HCT116 (cell line): ENCODE measurements at regions not wholly inside any gene's neighbourhood (a gene's known extent, or its start where the extent isn't known, plus 50 kb on each side); places are given as distances from the start of the nearest gene placed in this dataset.

Source experiments
- ATAC-seq: fragments of 200-7000 bp; cut with Tn5 transposase; 2 replicates; pipeline ENCODE4 v1.9.1; 2020; ENCODE audit warnings: mild to moderate bottlenecking, moderate library complexity
- BruUV-seq: library from RNA; stranded (reverse); fragments of 400-500 nt; replicated peaks from 2 replicates; lab custom pipeline; 2021; lab: Mats Ljungman, UMichigan
- CTCF ChIA-PET: fragments of 300-600 bp; sonication (Branson Sonifier 250); formaldehyde crosslinking; loops from one replicate; lab custom pipeline; 2021; ENCODE audit warnings: antibody characterized with exemption; lab: Charles Lee
- POLR2A ChIA-PET: fragments of 300-600, 350-600 bp; sonication (Branson Sonifier 250); formaldehyde crosslinking; loops from one replicate; lab custom pipeline; 2021; ENCODE audit warnings: antibody characterized with exemption; lab: Charles Lee
- RAD21 ChIA-PET, 2 experiments: fragments of 300-600 bp; sonication (Branson Sonifier 250); formaldehyde crosslinking; loops; one replicate each; lab custom pipeline; 2023; ENCODE audit warnings: low total read pairs in 2 of 2; ENCODE audit not compliant: uncharacterized antibody in 2 of 2, unreplicated experiment in 2 of 2, low non-redundant PET in 1 of 2; lab: Charles Lee
- DNase-seq: peaks from one replicate; pipeline ENCODE4 v3.0.0-alpha.2; 2010; ENCODE audit warnings: low read depth, low spot score
- H2AFZ ChIP-seq: fragments of 200-600 bp; shearing (Covaris generic), sonication (generic); 2 replicates; pipeline ENCODE4 v1.6.1; 2017; ENCODE audit warnings: low read depth, mixed run types, mixed read lengths, antibody characterized with exemption, low read length; ENCODE audit not compliant: poor library complexity, severe bottlenecking
- H3K27ac ChIP-seq: 2 replicates; pipeline ENCODE4 v1.5.1; 2012; ENCODE audit warnings: low read depth, low read length
- H3K27me3 ChIP-seq: fragments of 200-600 bp; sonication (generic); 2 replicates; pipeline ENCODE4 v1.6.1; 2016; ENCODE audit warnings: mixed run types, low read length, mixed read lengths; ENCODE audit not compliant: insufficient read depth
- H3K36me3 ChIP-seq, 2 experiments: fragments of 200-500 bp in 1 of 2; fragments of 200-600 bp in 1 of 2; sonication (Bioruptor generic) in 1 of 2; sonication (generic) in 1 of 2; 2 replicates each; pipeline versions ENCODE4 v1.5.1 to v1.6.1; 2014 to 2016; ENCODE audit warnings: low read length in 2 of 2, inconsistent platforms in 1 of 2, mixed read lengths in 1 of 2, mixed run types in 1 of 2; ENCODE audit not compliant: insufficient read depth in 2 of 2, control insufficient read depth in 1 of 2
- H3K4me1 ChIP-seq, 2 experiments: fragments of 200-600 bp in 1 of 2; sonication (generic) in 1 of 2; 2 replicates each; pipeline versions ENCODE4 v1.5.1 to v1.6.1; 2012 to 2017; ENCODE audit warnings: low read length in 2 of 2, inconsistent platforms in 1 of 2, mild to moderate bottlenecking in 1 of 2, mixed read lengths in 1 of 2, mixed run types in 1 of 2, moderate library complexity in 1 of 2; ENCODE audit not compliant: insufficient read depth in 2 of 2, control insufficient read depth in 1 of 2
- H3K4me2 ChIP-seq: fragments of 200-600 bp; sonication (generic); 2 replicates; pipeline ENCODE4 v1.6.1; 2017; ENCODE audit warnings: mixed run types, low read length, mixed read lengths
- H3K4me3 ChIP-seq, 2 experiments: fragments of 200-600 bp in 1 of 2; sonication (generic) in 1 of 2; replicated peaks in 1 of 2; 2 replicates each; pipeline ENCODE4 v1.5.1; 2011 to 2016; ENCODE audit warnings: low read length in 2 of 2, control low read depth in 1 of 2, low read depth in 1 of 2, mild to moderate bottlenecking in 1 of 2, mixed read lengths in 1 of 2, mixed run types in 1 of 2
- H3K79me2 ChIP-seq: fragments of 200-600 bp; sonication (generic); 2 replicates; pipeline ENCODE4 v1.6.1; 2017; ENCODE audit warnings: mild to moderate bottlenecking, mixed run types, low read length, moderate library complexity, mixed read lengths; ENCODE audit not compliant: insufficient read depth
- H3K9ac ChIP-seq: fragments of 200-600 bp; sonication (generic); 2 replicates; pipeline ENCODE4 v1.6.1; 2016; ENCODE audit warnings: low read length, mixed read lengths
- H3K9me2 ChIP-seq: fragments of 200-600 bp; sonication (generic), shearing (Covaris generic); 2 replicates; pipeline ENCODE4 v1.6.1; 2017; ENCODE audit warnings: mixed run types, mild to moderate bottlenecking, moderate library complexity; ENCODE audit not compliant: insufficient read depth
- H3K9me3 ChIP-seq, 2 experiments: fragments of 200-500 bp in 1 of 2; fragments of 200-600 bp in 1 of 2; sonication (Bioruptor generic) in 1 of 2; sonication (generic) in 1 of 2; 2 replicates each; pipeline ENCODE4 v1.6.1; 2014 to 2017; ENCODE audit warnings: low read length in 2 of 2, mixed read lengths in 2 of 2, inconsistent platforms in 1 of 2, low read depth in 1 of 2, mild to moderate bottlenecking in 1 of 2, mixed run types in 1 of 2, moderate library complexity in 1 of 2; ENCODE audit not compliant: control insufficient read depth in 1 of 2, insufficient read depth in 1 of 2
- H4K20me1 ChIP-seq: fragments of 200-600 bp; sonication (generic), shearing (Covaris generic); 2 replicates; pipeline ENCODE4 v1.6.1; 2017; ENCODE audit warnings: mixed run types, mild to moderate bottlenecking, moderate library complexity; ENCODE audit not compliant: insufficient read depth
- CBX3 ChIP-seq: IDR thresholded peaks from 2 replicates; pipeline ENCODE4 v1.6.1; 2012; ENCODE audit warnings: low read depth
- CEBPB ChIP-seq: IDR thresholded peaks from 2 replicates; pipeline ENCODE4 v1.6.1; 2012; ENCODE audit warnings: low read depth
- EGR1 ChIP-seq: IDR thresholded peaks from 2 replicates; pipeline ENCODE4 v1.6.1; 2012; ENCODE audit warnings: low read depth
- ELF1 ChIP-seq: IDR thresholded peaks from 2 replicates; pipeline ENCODE4 v1.6.1; 2012; ENCODE audit warnings: low read depth, borderline replicate concordance
- EZH2 ChIP-seq: fragments of 200-600 bp; sonication (generic); IDR thresholded peaks from 2 replicates; pipeline ENCODE4 v1.6.1; 2017; ENCODE audit warnings: antibody characterized with exemption, mixed run types
- FOSL1 ChIP-seq: IDR thresholded peaks from 2 replicates; pipeline ENCODE4 v1.6.1; 2012; ENCODE audit warnings: low read depth
- POLR2A ChIP-seq: IDR thresholded peaks from 2 replicates; pipeline ENCODE4 v1.7.0; 2011; ENCODE audit warnings: borderline replicate concordance; ENCODE audit not compliant: insufficient read depth, insufficient read length; ENCODE audit errors: extremely low read depth
- POLR2AphosphoS5 ChIP-seq: IDR thresholded peaks from 2 replicates; pipeline ENCODE4 v1.6.1; 2011; ENCODE audit warnings: mild to moderate bottlenecking, low read depth, low read length, moderate library complexity
- REST ChIP-seq: IDR thresholded peaks from 2 replicates; pipeline ENCODE4 v1.6.1; 2012; ENCODE audit warnings: low read depth
- SP1 ChIP-seq: IDR thresholded peaks from 2 replicates; pipeline ENCODE4 v1.6.1; 2012; ENCODE audit warnings: low read depth
- SRF ChIP-seq: IDR thresholded peaks from 2 replicates; pipeline ENCODE4 v1.6.1; 2012; ENCODE audit warnings: low read depth
- TCF7L2 ChIP-seq: IDR thresholded peaks from 2 replicates; pipeline ENCODE4 v1.7.0; 2011; ENCODE audit warnings: borderline replicate concordance, inconsistent platforms; ENCODE audit not compliant: insufficient read depth, insufficient read length; ENCODE audit errors: extremely low read depth
- YY1 ChIP-seq: IDR thresholded peaks from 2 replicates; pipeline ENCODE4 v1.6.1; 2011; ENCODE audit warnings: low read length, low read depth, moderate library complexity, mild to moderate bottlenecking; ENCODE audit not compliant: insufficient replicate concordance; ENCODE audit errors: extremely low read depth
- ZNF274 ChIP-seq: fragments of 200-500 bp; sonication (Bioruptor generic); IDR thresholded peaks from 2 replicates; pipeline ENCODE4 v1.6.1; 2014; ENCODE audit warnings: mild to moderate bottlenecking, low read depth, low read length, inconsistent platforms
- intact Hi-C: fragments of 100-400 bp; cut with micrococcal nuclease; formaldehyde crosslinking; loops from 2 replicates; pipeline ENCODE4 v1.10.0; 2022
- TF ChIP-seq, protein P1 (sequence below): IDR thresholded peaks from 2 replicates; pipeline ENCODE4 v1.6.1; 2011; ENCODE audit warnings: mild to moderate bottlenecking, low read length, moderate library complexity; ENCODE audit not compliant: insufficient replicate concordance; ENCODE audit errors: extremely low read depth

- Histone ChIP-seq H3K4me1 (peaks cover 22 to 38% of the 10 kb centered on the region in 2 experiments), H3K27me3 (no peaks in the 10 kb centered on the region), H3K4me3 (no peak overlapping the region), H3K9ac (no peak overlapping the region), H3K36me3 (no peaks in the 10 kb centered on the region), H3K27ac (no peak overlapping the region), H4K20me1 (no peaks in the 10 kb centered on the region), H2AFZ (peak overlapping the region; percentile 80), H3K9me2 (no peaks in the 10 kb centered on the region), H3K79me2 (no peaks in the 10 kb centered on the region), H3K9me3 (no peaks in the 10 kb centered on the region), H3K4me2 (no peak overlapping the region)
- ChIA-PET CTCF (no interaction called here), POLR2A (no interaction called here), RAD21 (no interaction called here)
- ATAC-seq, result no peak
- no peak for DNase-seq
- no peak for TF ChIP-seq CEBPB
- TF ChIP-seq POLR2A, result no peak
- TF ChIP-seq ZNF274, result no peak
- no peak for TF ChIP-seq FOSL1
- TF ChIP-seq CBX3, result no peak
- TF ChIP-seq YY1, result no peak
- TF ChIP-seq EGR1, result no peak
- no peak for TF ChIP-seq SP1
- TF ChIP-seq TCF7L2, result no peak
- no peak for TF ChIP-seq ELF1
- no peak for TF ChIP-seq SRF
- TF ChIP-seq REST, result no peak
- TF ChIP-seq, protein P1, sequence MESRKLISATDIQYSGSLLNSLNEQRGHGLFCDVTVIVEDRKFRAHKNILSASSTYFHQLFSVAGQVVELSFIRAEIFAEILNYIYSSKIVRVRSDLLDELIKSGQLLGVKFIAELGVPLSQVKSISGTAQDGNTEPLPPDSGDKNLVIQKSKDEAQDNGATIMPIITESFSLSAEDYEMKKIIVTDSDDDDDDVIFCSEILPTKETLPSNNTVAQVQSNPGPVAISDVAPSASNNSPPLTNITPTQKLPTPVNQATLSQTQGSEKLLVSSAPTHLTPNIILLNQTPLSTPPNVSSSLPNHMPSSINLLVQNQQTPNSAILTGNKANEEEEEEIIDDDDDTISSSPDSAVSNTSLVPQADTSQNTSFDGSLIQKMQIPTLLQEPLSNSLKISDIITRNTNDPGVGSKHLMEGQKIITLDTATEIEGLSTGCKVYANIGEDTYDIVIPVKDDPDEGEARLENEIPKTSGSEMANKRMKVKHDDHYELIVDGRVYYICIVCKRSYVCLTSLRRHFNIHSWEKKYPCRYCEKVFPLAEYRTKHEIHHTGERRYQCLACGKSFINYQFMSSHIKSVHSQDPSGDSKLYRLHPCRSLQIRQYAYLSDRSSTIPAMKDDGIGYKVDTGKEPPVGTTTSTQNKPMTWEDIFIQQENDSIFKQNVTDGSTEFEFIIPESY, result no peak
- no peak for TF ChIP-seq POLR2AphosphoS5
- no peak for TF ChIP-seq EZH2
- no TSS peak for BruUV-seq
- intact Hi-C loops, result no loop called here
These were observed 67.9 kb upstream of the MAGI3 start for GRCh38 chr1:113322439-113322838.
